ENCODE measurements at regions not wholly inside any gene's neighbourhood (a gene's known extent, or its start where the extent isn't known, plus 50 kb on each side); places are given as distances from the start of the nearest gene placed in this dataset.

DNA sequence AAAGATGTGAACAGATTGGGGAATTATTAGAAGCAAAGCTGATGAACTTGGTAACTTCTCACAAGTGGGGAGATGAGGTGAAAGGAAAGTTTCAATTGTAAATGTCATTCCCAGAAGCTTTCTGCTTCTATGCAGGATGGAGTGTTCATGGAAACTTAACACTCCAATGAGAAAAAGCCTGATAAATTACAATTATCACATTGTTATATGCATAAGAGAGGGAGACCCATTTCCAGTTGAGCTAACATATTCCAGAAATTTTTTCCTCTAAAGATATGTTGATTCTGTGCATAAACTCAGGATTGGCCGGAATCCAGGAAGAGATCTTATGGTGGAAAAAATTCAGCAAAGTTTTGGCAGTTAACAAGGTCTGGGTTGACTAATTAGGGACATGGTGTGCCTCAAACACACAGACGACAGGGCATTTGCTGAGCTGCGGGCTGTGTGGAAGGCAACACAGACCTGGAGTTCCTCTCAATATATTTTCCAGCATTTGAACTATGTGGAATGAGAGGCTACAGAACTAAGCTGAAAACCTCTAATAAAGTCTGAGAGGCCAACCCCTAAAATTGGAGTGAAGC, 64.9 kb upstream of the FGF14 start:
- TF ChIP-seq, protein P1, sequence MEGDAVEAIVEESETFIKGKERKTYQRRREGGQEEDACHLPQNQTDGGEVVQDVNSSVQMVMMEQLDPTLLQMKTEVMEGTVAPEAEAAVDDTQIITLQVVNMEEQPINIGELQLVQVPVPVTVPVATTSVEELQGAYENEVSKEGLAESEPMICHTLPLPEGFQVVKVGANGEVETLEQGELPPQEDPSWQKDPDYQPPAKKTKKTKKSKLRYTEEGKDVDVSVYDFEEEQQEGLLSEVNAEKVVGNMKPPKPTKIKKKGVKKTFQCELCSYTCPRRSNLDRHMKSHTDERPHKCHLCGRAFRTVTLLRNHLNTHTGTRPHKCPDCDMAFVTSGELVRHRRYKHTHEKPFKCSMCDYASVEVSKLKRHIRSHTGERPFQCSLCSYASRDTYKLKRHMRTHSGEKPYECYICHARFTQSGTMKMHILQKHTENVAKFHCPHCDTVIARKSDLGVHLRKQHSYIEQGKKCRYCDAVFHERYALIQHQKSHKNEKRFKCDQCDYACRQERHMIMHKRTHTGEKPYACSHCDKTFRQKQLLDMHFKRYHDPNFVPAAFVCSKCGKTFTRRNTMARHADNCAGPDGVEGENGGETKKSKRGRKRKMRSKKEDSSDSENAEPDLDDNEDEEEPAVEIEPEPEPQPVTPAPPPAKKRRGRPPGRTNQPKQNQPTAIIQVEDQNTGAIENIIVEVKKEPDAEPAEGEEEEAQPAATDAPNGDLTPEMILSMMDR (conservative IDR thresholded peaks at IDR 0.05; ENCODE audit: low read depth, low read length), result no peak
- H3K4me3 ChIP-seq (ENCODE audit: low read length), result no peak overlapping the region
- peak; percentile 95 for DNase-seq (ENCODE audit: low read depth)

DNA sequence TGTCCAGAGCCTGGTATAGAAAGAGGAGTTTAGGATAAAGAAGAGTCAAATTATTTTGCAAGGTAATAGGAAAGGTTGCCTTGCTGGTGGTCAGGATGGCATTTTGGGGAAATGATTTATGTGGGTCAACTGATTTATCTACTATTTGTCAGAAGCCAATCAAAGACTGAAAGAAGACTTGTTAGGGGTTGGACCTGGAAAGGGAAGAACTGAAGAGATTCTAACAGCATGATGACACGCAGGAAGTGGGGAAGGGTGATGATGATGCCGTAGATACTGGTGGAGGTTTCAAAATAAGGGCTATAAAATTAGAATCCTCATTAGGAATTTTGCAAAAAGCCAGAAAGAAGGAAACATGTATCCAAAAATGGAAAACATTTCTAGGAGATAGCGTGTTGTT, 60.7 kb upstream of the FGF14 start:
- TF ChIP-seq, protein P1 (conservative IDR thresholded peaks at IDR 0.05; ENCODE audit: low read depth, low read length), result no peak
- DNase-seq (ENCODE audit: low read depth), result no peak

DNA sequence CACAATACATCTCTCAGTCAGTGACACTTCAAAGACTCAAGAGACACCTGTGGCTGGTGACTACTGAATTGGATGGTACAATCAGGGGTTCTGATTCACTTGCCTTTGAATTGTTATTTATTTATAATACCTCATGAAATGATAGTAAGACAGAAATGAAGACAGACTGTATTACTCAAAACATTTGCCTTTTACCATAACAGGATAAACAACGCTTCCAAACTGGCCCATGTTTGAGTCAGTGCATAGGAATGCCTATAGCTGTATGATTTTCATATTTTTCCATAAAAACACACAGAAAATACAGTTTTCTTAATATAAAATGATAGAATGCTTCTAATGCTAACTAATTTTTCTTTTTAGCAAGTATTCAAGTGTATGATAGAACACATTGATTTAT, 59.5 kb upstream of the FGF14 start:
- TF ChIP-seq, protein P1 (conservative IDR thresholded peaks at IDR 0.05; ENCODE audit: low read depth, low read length), result no peak
- H3K4me3 ChIP-seq (ENCODE audit: low read length), result no peak overlapping the region

More for the DNA sequence above, 60.7 kb upstream of the FGF14 start:
- H3K4me3 ChIP-seq (ENCODE audit: low read length), result no peak overlapping the region

DNA sequence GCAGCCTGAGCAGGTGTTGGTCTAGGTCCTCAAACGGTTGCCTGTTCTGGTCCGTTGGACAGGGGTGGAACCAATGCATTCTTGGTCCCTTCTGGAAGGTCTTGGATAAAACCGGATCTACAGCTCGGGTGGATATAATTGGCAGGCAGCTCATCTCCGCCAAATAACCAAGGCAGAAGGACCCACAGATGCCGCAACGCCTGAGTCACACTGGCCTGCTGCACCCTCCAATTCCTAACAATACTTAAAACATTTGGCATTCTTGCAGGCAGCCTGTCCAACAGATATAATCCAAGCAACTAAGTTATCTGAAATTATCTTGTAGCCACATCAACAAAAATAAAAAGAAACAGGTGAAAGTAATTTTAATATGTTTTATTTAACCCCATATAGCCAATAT, 59.0 kb upstream of the FGF14 start:
- H3K4me3 ChIP-seq (ENCODE audit: low read length), result no peak overlapping the region
- TF ChIP-seq, protein P1 (conservative IDR thresholded peaks at IDR 0.05; ENCODE audit: low read depth, low read length), result no peak

More for the DNA sequence above, 59.5 kb upstream of the FGF14 start:
- no peak for DNase-seq (ENCODE audit: low read depth)

DNA sequence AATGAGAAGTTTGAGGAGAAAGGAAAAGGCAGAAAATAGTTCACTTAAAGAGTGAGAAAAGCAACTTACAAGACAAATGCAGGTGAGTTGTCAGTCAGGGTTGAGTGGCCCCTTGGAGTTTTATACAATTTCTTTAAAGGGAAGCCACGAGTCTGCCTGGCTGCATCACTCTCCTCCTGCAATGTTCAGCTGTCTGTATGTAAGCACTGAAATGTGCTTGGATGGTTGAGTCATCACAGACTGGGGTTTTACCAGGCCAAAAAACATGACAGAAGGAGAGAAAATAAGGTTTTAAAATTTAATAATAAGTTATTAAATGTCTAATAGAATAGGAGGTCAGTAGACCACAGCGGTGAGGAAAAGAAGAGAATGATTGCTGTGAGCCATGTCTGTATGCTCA, 51.0 kb upstream of the FGF14 start:
- DNase-seq (ENCODE audit: low read depth), result no peak
- no peak overlapping the region for H3K4me3 ChIP-seq (ENCODE audit: low read length)
- TF ChIP-seq, protein P1 (conservative IDR thresholded peaks at IDR 0.05; ENCODE audit: low read depth, low read length), result no peak

More for the DNA sequence above, 59.0 kb upstream of the FGF14 start:
- DNase-seq (ENCODE audit: low read depth), result no peak

Data from retinal pigment epithelial cell (primary cell).